NCI-H128 (cell line): ENCODE measurements at regions not wholly inside any gene's neighbourhood (a gene's known extent, or its start where the extent isn't known, plus 50 kb on each side); places are given as distances from the start of the nearest gene placed in this dataset.

Experiments used
- DNase-seq: peaks from one replicate; lab custom pipeline; 2025; ENCODE audit not compliant: unreplicated experiment; lab: John Stamatoyannopoulos, UW

- DNase-seq, result no peak
Measured at GRCh38 chr1:38347446-38348175, 301.0 kb upstream of the POU3F1 start.

GRCh38 chr1:38344716-38345115 is 298.1 kb upstream of the POU3F1 start:
- no peak for DNase-seq

- DNase-seq, result no peak
Measured at GRCh38 chr1:38341694-38342093, 295.1 kb upstream of the POU3F1 start.

- no peak for DNase-seq
Measured at GRCh38 chr1:38340409-38340808, 293.8 kb upstream of the POU3F1 start.

GRCh38 chr1:38337711-38338110 is 291.1 kb upstream of the POU3F1 start:
- DNase-seq, result no peak

- no peak for DNase-seq
Measured at GRCh38 chr1:38336961-38337360, 290.4 kb upstream of the POU3F1 start.

- no peak for DNase-seq
Measured at GRCh38 chr1:38336301-38336923, 289.8 kb upstream of the POU3F1 start.

GRCh38 chr1:38334930-38335592 is 288.5 kb upstream of the POU3F1 start:
- no peak for DNase-seq

GRCh38 chr1:38332649-38333310 is 286.2 kb upstream of the POU3F1 start:
- no peak for DNase-seq

GRCh38 chr1:38331496-38332210 is 285.1 kb upstream of the POU3F1 start:
- no peak for DNase-seq

- DNase-seq, result no peak
Measured at GRCh38 chr1:38330799-38331198, 284.2 kb upstream of the POU3F1 start.

- DNase-seq, result no peak
Measured at GRCh38 chr1:38329644-38330043, 283.1 kb upstream of the POU3F1 start.

GRCh38 chr1:38328278-38329035 is 281.9 kb upstream of the POU3F1 start:
- DNase-seq, result no peak

- no peak for DNase-seq
Measured at GRCh38 chr1:38327559-38327973, 281.0 kb upstream of the POU3F1 start.

- DNase-seq, result no peak
Measured at GRCh38 chr1:38326856-38327255, 280.3 kb upstream of the POU3F1 start.

GRCh38 chr1:38326135-38326534 is 279.5 kb upstream of the POU3F1 start:
- no peak for DNase-seq

- DNase-seq, result no peak
Measured at GRCh38 chr1:38312753-38313152, 266.2 kb upstream of the POU3F1 start.

GRCh38 chr1:38310079-38310478 is 263.5 kb upstream of the POU3F1 start:
- no peak for DNase-seq

GRCh38 chr1:38308780-38309179 is 262.2 kb upstream of the POU3F1 start:
- no peak for DNase-seq

- no peak for DNase-seq
Measured at GRCh38 chr1:38305666-38306065, 259.1 kb upstream of the POU3F1 start.
